ENCODE measurements at regions not wholly inside any gene's neighbourhood (a gene's known extent, or its start where the extent isn't known, plus 50 kb on each side); places are given as distances from the start of the nearest gene placed in this dataset.

GRCh38 chr6:50653253-50653652 is 60.1 kb upstream of the TFAP2D start:
- no peak for DNase-seq

- no peak for DNase-seq
These were observed 59.2 kb upstream of the TFAP2D start for GRCh38 chr6:50654155-50654554.

- DNase-seq = peak; percentile 2 to 32 (median 11)
These were observed 57.4 kb upstream of the TFAP2D start for GRCh38 chr6:50655848-50656453.

GRCh38 chr6:50657513-50657912 is 55.8 kb upstream of the TFAP2D start:
- DNase-seq = no peak

- no peak for DNase-seq
These were observed 54.8 kb upstream of the TFAP2D start for GRCh38 chr6:50658561-50658960.

- no peak for DNase-seq
These were observed 51.7 kb upstream of the TFAP2D start for GRCh38 chr6:50661636-50662035.
